GM12891 (cell line): ENCODE measurements at regions not wholly inside any gene's neighbourhood (a gene's known extent, or its start where the extent isn't known, plus 50 kb on each side); places are given as distances from the start of the nearest gene placed in this dataset.

Experiments used
- DNase-seq: peaks from one replicate; pipeline ENCODE4 v3.0.0; 2011; ENCODE audit warnings: low spot score; ENCODE audit not compliant: insufficient read length
- FAIRE-seq: peaks from 2 replicates; lab custom pipeline; 2011; peaks lifted over from hg19 to GRCh38; lab: Jason Lieb, UNC
- PAX5 ChIP-seq: IDR thresholded peaks from 2 replicates; pipeline ENCODE4 v1.6.1; 2011; ENCODE audit warnings: low read length, moderate library complexity, mild to moderate bottlenecking; ENCODE audit not compliant: insufficient read depth, severe bottlenecking
- POLR2A ChIP-seq: IDR thresholded peaks from 2 replicates; pipeline ENCODE4 v1.6.1; 2011; ENCODE audit warnings: low read depth, low read length, control low read depth
- POLR2AphosphoS5 ChIP-seq: IDR thresholded peaks from 2 replicates; pipeline ENCODE4 v1.6.1; 2011; ENCODE audit warnings: low read depth, low read length, control low read depth
- POU2F2 ChIP-seq: IDR thresholded peaks from 2 replicates; pipeline ENCODE4 v1.6.1; 2011; ENCODE audit warnings: low read depth, mild to moderate bottlenecking, control low read depth, low read length, moderate library complexity
- SPI1 ChIP-seq: IDR thresholded peaks from 2 replicates; pipeline ENCODE4 v1.6.1; 2011; ENCODE audit warnings: low read depth, low read length, control low read depth
- TAF1 ChIP-seq: IDR thresholded peaks from 2 replicates; pipeline ENCODE4 v1.6.1; 2011; ENCODE audit warnings: low read depth, low read length, control low read depth

DNA sequence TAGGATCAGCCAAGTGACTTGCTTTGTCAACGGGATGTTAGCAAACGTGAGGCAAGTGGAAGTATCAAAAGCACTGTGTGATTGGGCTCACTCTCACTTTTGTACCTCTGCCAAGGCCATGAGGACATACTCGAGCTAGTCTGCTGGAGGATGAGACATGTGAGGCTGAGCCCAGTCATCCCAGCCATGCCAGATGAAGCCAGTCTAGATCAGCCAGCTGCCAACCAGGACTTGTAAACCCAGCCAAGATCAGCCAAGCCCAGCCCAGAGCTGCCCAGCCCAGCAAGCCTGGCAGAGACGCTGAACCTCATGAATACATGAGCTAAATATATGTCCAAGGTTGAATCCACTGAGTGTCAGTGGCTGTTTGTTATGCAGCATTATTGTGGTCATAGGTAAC lies 369.7 kb downstream of the MN1 start:
- TF ChIP-seq SPI1 (no peak), POLR2A (no peak), POU2F2 (no peak), POLR2AphosphoS5 (no peak)
- FAIRE-seq: no peak
- DNase-seq: no peak

- TF ChIP-seq PAX5 (no peak), TAF1 (no peak), POLR2A (no peak), SPI1 (no peak), POLR2AphosphoS5 (no peak), POU2F2 (no peak)
- no peak for FAIRE-seq
- no peak for DNase-seq
Measured at GRCh38 chr22:27433099-27433498, 368.5 kb downstream of the MN1 start.

- FAIRE-seq (no peak), DNase-seq (no peak)
- TF ChIP-seq PAX5 (no peak), SPI1 (no peak), POLR2AphosphoS5 (no peak), POU2F2 (no peak), POLR2A (no peak), TAF1 (no peak)
Measured at GRCh38 chr22:27433585-27434190, 367.9 kb downstream of the MN1 start.

- no peak for FAIRE-seq
- TF ChIP-seq SPI1: no peak
- TF ChIP-seq PAX5: no peak
- TF ChIP-seq TAF1: no peak
- TF ChIP-seq POU2F2: no peak
- DNase-seq: no peak
Measured at GRCh38 chr22:27434898-27435297, 366.7 kb downstream of the MN1 start.

DNA sequence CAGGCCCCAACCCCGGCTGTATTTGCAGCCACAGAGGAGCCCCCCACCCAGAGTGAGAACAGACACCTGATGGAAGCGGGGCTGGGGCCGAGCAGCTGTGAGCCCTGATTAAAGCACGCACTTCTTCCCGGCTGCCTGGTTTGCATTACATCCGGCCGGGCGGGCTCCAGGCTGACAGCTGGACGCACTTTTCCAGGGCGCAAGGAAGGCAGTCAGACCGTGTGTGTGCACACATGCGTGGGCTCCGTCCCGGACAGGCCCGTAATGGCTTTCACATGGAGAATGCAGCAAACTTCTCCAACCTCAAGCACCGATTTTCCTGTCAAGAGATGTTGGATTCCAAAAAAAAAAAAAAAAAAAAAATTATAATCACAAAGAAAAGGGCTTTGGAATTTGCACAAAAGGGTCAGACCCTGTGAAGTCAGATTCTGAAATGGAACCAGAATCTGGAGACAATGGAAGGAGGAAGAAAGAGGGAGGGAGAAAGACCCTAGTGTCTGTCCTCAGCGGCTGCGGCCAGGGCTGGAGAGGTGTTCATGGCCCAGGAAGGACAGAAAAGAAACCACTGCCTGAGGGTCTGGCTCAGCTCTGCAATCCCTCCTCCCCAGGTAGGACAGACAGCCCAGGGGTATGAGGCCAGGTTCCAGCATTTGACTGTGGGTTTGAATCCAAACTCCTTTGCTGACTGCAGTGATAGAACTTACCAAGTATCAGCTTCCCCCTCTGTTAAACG lies 365.5 kb downstream of the MN1 start:
- DNase-seq: no peak
- no peak for TF ChIP-seq SPI1
- TF ChIP-seq POLR2A: no peak
- TF ChIP-seq TAF1: no peak
- no peak for FAIRE-seq

- FAIRE-seq (no peak), DNase-seq (no peak)
- TF ChIP-seq POU2F2 (no peak), TAF1 (no peak), POLR2AphosphoS5 (no peak), SPI1 (no peak), PAX5 (no peak), POLR2A (no peak)
Measured at GRCh38 chr22:27436591-27436990, 365.0 kb downstream of the MN1 start.

GRCh38 chr22:27437570-27437969 lies 364.0 kb downstream of the MN1 start:
- no peak for FAIRE-seq
- TF ChIP-seq POU2F2: no peak
- TF ChIP-seq PAX5: no peak
- TF ChIP-seq POLR2A: no peak
- no peak for TF ChIP-seq POLR2AphosphoS5
- TF ChIP-seq SPI1: no peak
- no peak for TF ChIP-seq TAF1
- DNase-seq: no peak

GRCh38 chr22:27438271-27438980 lies 363.1 kb downstream of the MN1 start:
- no peak for TF ChIP-seq SPI1
- TF ChIP-seq POU2F2: no peak
- no peak for TF ChIP-seq PAX5
- TF ChIP-seq POLR2AphosphoS5: no peak
- no peak for TF ChIP-seq TAF1
- no peak for TF ChIP-seq POLR2A
- DNase-seq (no peak), FAIRE-seq (no peak)

GRCh38 chr22:27439131-27439530 lies 362.4 kb downstream of the MN1 start:
- DNase-seq: no peak
- no peak for TF ChIP-seq TAF1
- no peak for FAIRE-seq
